ENCODE measurements at regions not wholly inside any gene's neighbourhood (a gene's known extent, or its start where the extent isn't known, plus 50 kb on each side); places are given as distances from the start of the nearest gene placed in this dataset.

GRCh38 chr3:194251007-194251406 lies 100.1 kb downstream of the CPN2 start:
- H2AK5ac ChIP-seq (ENCODE audit: low read length), result no peak overlapping the region
- no peaks in the 10 kb centered on the region for H3K79me2 ChIP-seq (ENCODE audit: control insufficient read depth, insufficient read depth, low read length, poor library complexity)
- no peak overlapping the region for H3K9ac ChIP-seq (ENCODE audit: low read length)
- H2BK120ac ChIP-seq (ENCODE audit: insufficient read depth, low read length, poor library complexity), result no peak overlapping the region
- DNase-seq, result no peak
- no peak overlapping the region for H2BK5ac ChIP-seq (ENCODE audit: low read depth, low read length, poor library complexity)
- H3K23ac ChIP-seq (ENCODE audit: low read length), result no peak overlapping the region
- whole genome bisulfite sequencing (ENCODE audit: extremely low coverage, insufficient coverage, insufficient read length), result no CpG with 5 or more reads among the region's 10 CpGs
- H3K4me3 ChIP-seq (ENCODE audit: low read depth, low read length), result no peak overlapping the region
- no peak overlapping the region for H4K91ac ChIP-seq (ENCODE audit: low read depth, low read length)
- no peaks in the 10 kb centered on the region for H3K36me3 ChIP-seq (ENCODE audit: control insufficient read depth in 1 of 2, insufficient read depth in 2 of 2, low read length in 2 of 2)
- no peak overlapping the region for H3K4ac ChIP-seq (ENCODE audit: low read depth, low read length)
- no peak overlapping the region for H4K8ac ChIP-seq (ENCODE audit: low read depth, low read length)
- H3K14ac ChIP-seq (ENCODE audit: low read length), result no peak overlapping the region
- no peak overlapping the region for H2BK12ac ChIP-seq (ENCODE audit: low read length)
- H3K18ac ChIP-seq (ENCODE audit: low read length), result no peak overlapping the region
- no peak overlapping the region for H2AFZ ChIP-seq (ENCODE audit: insufficient read depth, low read length, poor library complexity)
- H3K27me3 ChIP-seq (ENCODE audit: insufficient read depth, low read length), result no peaks in the 10 kb centered on the region
- peaks cover 1% of the 10 kb centered on the region for H3K79me1 ChIP-seq (ENCODE audit: low read length)
- no peak overlapping the region for H3K27ac ChIP-seq (ENCODE audit: low read depth, low read length)
- H4K12ac ChIP-seq (ENCODE audit: low read depth, low read length), result no peak overlapping the region
- peaks cover 3 to 9% of the 10 kb centered on the region in 2 experiments for H3K4me1 ChIP-seq (ENCODE audit: control insufficient read depth in 1 of 2, insufficient read depth in 2 of 2, low read length in 2 of 2)
- H3K9me3 ChIP-seq (ENCODE audit: insufficient read depth, low read depth, low read length), result peaks cover 2% of the 10 kb centered on the region
- H3K4me2 ChIP-seq (ENCODE audit: low read length), result no peak overlapping the region

GRCh38 chr3:194251461-194251860 lies 99.7 kb downstream of the CPN2 start:
- H2BK5ac ChIP-seq (ENCODE audit: low read depth, low read length, poor library complexity), result no peak overlapping the region
- H3K9ac ChIP-seq (ENCODE audit: low read length), result no peak overlapping the region

GRCh38 chr3:194251891-194252560 lies 99.1 kb downstream of the CPN2 start:
- no CpG with 5 or more reads among the region's 18 CpGs for WGBS (ENCODE audit: extremely low coverage, insufficient coverage, insufficient read length)

More at GRCh38 chr3:194251461-194251860, 99.7 kb downstream of the CPN2 start:
- H2AFZ ChIP-seq (ENCODE audit: insufficient read depth, low read length, poor library complexity), result no peak overlapping the region
- WGBS (ENCODE audit: extremely low coverage, insufficient coverage, insufficient read length), result no CpG with 5 or more reads among the region's 6 CpGs
- no peak overlapping the region for H3K14ac ChIP-seq (ENCODE audit: low read length)
- H4K8ac ChIP-seq (ENCODE audit: low read depth, low read length), result no peak overlapping the region
- H3K4ac ChIP-seq (ENCODE audit: low read depth, low read length), result no peak overlapping the region
- H3K9me3 ChIP-seq (ENCODE audit: insufficient read depth, low read depth, low read length), result peaks cover 2% of the 10 kb centered on the region
- peaks cover 1% of the 10 kb centered on the region for H3K79me1 ChIP-seq (ENCODE audit: low read length)
- no peak overlapping the region for H3K18ac ChIP-seq (ENCODE audit: low read length)
- H2BK12ac ChIP-seq (ENCODE audit: low read length), result no peak overlapping the region
- H3K36me3 ChIP-seq (ENCODE audit: control insufficient read depth in 1 of 2, insufficient read depth in 2 of 2, low read length in 2 of 2), result no peaks in the 10 kb centered on the region
- DNase-seq, result no peak
- H4K12ac ChIP-seq (ENCODE audit: low read depth, low read length), result no peak overlapping the region
- no peak overlapping the region for H3K4me2 ChIP-seq (ENCODE audit: low read length)
- peaks cover 3 to 6% of the 10 kb centered on the region in 2 experiments for H3K4me1 ChIP-seq (ENCODE audit: control insufficient read depth in 1 of 2, insufficient read depth in 2 of 2, low read length in 2 of 2)
- H3K27ac ChIP-seq (ENCODE audit: low read depth, low read length), result no peak overlapping the region
- H2AK5ac ChIP-seq (ENCODE audit: low read length), result no peak overlapping the region
- no peaks in the 10 kb centered on the region for H3K79me2 ChIP-seq (ENCODE audit: control insufficient read depth, insufficient read depth, low read length, poor library complexity)
- H2BK120ac ChIP-seq (ENCODE audit: insufficient read depth, low read length, poor library complexity), result no peak overlapping the region
- H3K23ac ChIP-seq (ENCODE audit: low read length), result no peak overlapping the region
- H3K4me3 ChIP-seq (ENCODE audit: low read depth, low read length), result no peak overlapping the region
- H4K91ac ChIP-seq (ENCODE audit: low read depth, low read length), result no peak overlapping the region
- H3K27me3 ChIP-seq (ENCODE audit: insufficient read depth, low read length), result no peaks in the 10 kb centered on the region

GRCh38 chr3:194253270-194253669 lies 97.9 kb downstream of the CPN2 start:
- no peak for DNase-seq
- no peak overlapping the region for H2AK5ac ChIP-seq (ENCODE audit: low read length)
- no peak overlapping the region for H4K8ac ChIP-seq (ENCODE audit: low read depth, low read length)
- no peak overlapping the region for H4K12ac ChIP-seq (ENCODE audit: low read depth, low read length)
- WGBS (ENCODE audit: extremely low coverage, insufficient coverage, insufficient read length), result no CpG with 5 or more reads among the region's 4 CpGs
- H2BK12ac ChIP-seq (ENCODE audit: low read length), result no peak overlapping the region
- H3K79me2 ChIP-seq (ENCODE audit: control insufficient read depth, insufficient read depth, low read length, poor library complexity), result no peaks in the 10 kb centered on the region
- H3K9ac ChIP-seq (ENCODE audit: low read length), result no peak overlapping the region
- no peak overlapping the region for H3K4ac ChIP-seq (ENCODE audit: low read depth, low read length)
- peaks cover 3 to 6% of the 10 kb centered on the region in 2 experiments for H3K4me1 ChIP-seq (ENCODE audit: control insufficient read depth in 1 of 2, insufficient read depth in 2 of 2, low read length in 2 of 2)
- peaks cover 2% of the 10 kb centered on the region for H3K9me3 ChIP-seq (ENCODE audit: insufficient read depth, low read depth, low read length)
- no peak overlapping the region for H3K4me2 ChIP-seq (ENCODE audit: low read length)
- no peak overlapping the region for H3K14ac ChIP-seq (ENCODE audit: low read length)
- no peaks in the 10 kb centered on the region for H3K36me3 ChIP-seq (ENCODE audit: control insufficient read depth in 1 of 2, insufficient read depth in 2 of 2, low read length in 2 of 2)
- no peaks in the 10 kb centered on the region for H3K27me3 ChIP-seq (ENCODE audit: insufficient read depth, low read length)
- H3K18ac ChIP-seq (ENCODE audit: low read length), result no peak overlapping the region
- no peaks in the 10 kb centered on the region for H3K79me1 ChIP-seq (ENCODE audit: low read length)
- no peak overlapping the region for H3K27ac ChIP-seq (ENCODE audit: low read depth, low read length)
- no peak overlapping the region for H4K91ac ChIP-seq (ENCODE audit: low read depth, low read length)
- no peak overlapping the region for H2AFZ ChIP-seq (ENCODE audit: insufficient read depth, low read length, poor library complexity)
- H2BK120ac ChIP-seq (ENCODE audit: insufficient read depth, low read length, poor library complexity), result no peak overlapping the region
- H3K23ac ChIP-seq (ENCODE audit: low read length), result no peak overlapping the region
- H3K4me3 ChIP-seq (ENCODE audit: low read depth, low read length), result no peak overlapping the region
- no peak overlapping the region for H2BK5ac ChIP-seq (ENCODE audit: low read depth, low read length, poor library complexity)

More at GRCh38 chr3:194251891-194252560, 99.1 kb downstream of the CPN2 start:
- Histone ChIP-seq H3K18ac (ENCODE audit: low read length) (no peak overlapping the region), H3K4ac (ENCODE audit: low read depth, low read length) (no peak overlapping the region), H4K91ac (ENCODE audit: low read depth, low read length) (no peak overlapping the region), H2BK12ac (ENCODE audit: low read length) (no peak overlapping the region), H3K36me3 (ENCODE audit: control insufficient read depth in 1 of 2, insufficient read depth in 2 of 2, low read length in 2 of 2) (no peaks in the 10 kb centered on the region), H2BK120ac (ENCODE audit: insufficient read depth, low read length, poor library complexity) (no peak overlapping the region), H3K79me1 (ENCODE audit: low read length) (peaks cover under 1% of the 10 kb centered on the region), H2AFZ (ENCODE audit: insufficient read depth, low read length, poor library complexity) (no peak overlapping the region), H3K27me3 (ENCODE audit: insufficient read depth, low read length) (no peaks in the 10 kb centered on the region), H3K4me3 (ENCODE audit: low read depth, low read length) (no peak overlapping the region), H3K4me2 (ENCODE audit: low read length) (no peak overlapping the region), H2BK5ac (ENCODE audit: low read depth, low read length, poor library complexity) (no peak overlapping the region), H3K27ac (ENCODE audit: low read depth, low read length) (no peak overlapping the region), H3K4me1 (ENCODE audit: control insufficient read depth in 1 of 2, insufficient read depth in 2 of 2, low read length in 2 of 2) (peaks cover 3 to 6% of the 10 kb centered on the region in 2 experiments), H2AK5ac (ENCODE audit: low read length) (no peak overlapping the region), H3K79me2 (ENCODE audit: control insufficient read depth, insufficient read depth, low read length, poor library complexity) (no peaks in the 10 kb centered on the region), H3K14ac (ENCODE audit: low read length) (no peak overlapping the region), H3K23ac (ENCODE audit: low read length) (no peak overlapping the region), H4K8ac (ENCODE audit: low read depth, low read length) (no peak overlapping the region), H3K9ac (ENCODE audit: low read length) (no peak overlapping the region), H4K12ac (ENCODE audit: low read depth, low read length) (no peak overlapping the region), H3K9me3 (ENCODE audit: insufficient read depth, low read depth, low read length) (peaks cover 2% of the 10 kb centered on the region)
- DNase-seq, result no peak

Measured in trophoblast cell (in vitro differentiated cells and primary cell).